ENCODE measurements at regions not wholly inside any gene's neighbourhood (a gene's known extent, or its start where the extent isn't known, plus 50 kb on each side); places are given as distances from the start of the nearest gene placed in this dataset.

- peak; percentile 18 for DNase-seq
- Histone ChIP-seq H3K4me3 (ENCODE audit: insufficient read depth, low read depth, low read length) (no peak overlapping the region), H3K27me3 (ENCODE audit: control insufficient read depth, insufficient read depth, low read length) (no peaks in the 10 kb centered on the region), H3K36me3 (replicated peaks; ENCODE audit: control insufficient read depth, insufficient read depth, low read length) (no peaks in the 10 kb centered on the region)
Measured at GRCh38 chr4:138724530-138724929, 291.1 kb upstream of the NOCT start.

DNA sequence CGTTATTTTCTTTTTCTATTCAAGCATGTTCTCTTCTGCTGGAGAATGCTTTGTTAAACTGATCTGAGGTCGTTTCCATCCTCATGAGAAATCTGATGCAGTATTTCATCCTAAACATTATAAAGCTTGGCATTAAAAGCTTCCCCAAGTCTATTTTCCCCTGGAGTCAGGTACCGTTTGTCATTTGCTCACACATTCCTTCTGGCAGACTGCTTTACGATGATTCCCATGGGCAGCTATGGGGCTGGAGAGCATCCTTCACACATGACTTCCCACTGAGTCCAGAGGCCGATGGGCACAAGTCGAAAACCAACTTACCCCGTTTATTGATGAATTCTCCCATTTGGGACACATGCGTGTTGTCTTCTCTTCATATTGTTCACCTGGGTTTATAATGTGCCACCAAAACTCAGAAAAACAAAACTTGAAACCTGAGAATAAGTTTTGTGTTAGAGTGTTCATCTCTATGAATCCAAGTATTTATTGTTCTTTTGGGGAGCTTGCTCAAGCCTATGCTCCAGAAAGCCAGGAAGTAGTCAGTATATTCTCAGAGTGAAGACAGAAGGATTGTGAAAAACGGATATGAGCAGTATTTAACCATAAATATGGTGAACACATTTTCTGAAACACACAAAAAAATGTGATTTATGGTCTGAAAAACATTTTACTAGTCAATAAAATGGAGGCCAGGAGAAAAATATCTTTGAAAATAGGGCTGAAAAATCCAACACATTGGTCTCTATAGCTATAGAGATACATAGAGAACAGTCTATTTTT lies 298.8 kb upstream of the NOCT start:
- Histone ChIP-seq H3K4me3 (ENCODE audit: insufficient read depth, low read depth, low read length) (no peak overlapping the region), H3K27me3 (ENCODE audit: control insufficient read depth, insufficient read depth, low read length) (no peaks in the 10 kb centered on the region), H3K36me3 (replicated peaks; ENCODE audit: control insufficient read depth, insufficient read depth, low read length) (no peaks in the 10 kb centered on the region)
- DNase-seq = no peak

- no peak for DNase-seq
- no peaks in the 10 kb centered on the region for H3K27me3 ChIP-seq (ENCODE audit: control insufficient read depth, insufficient read depth, low read length)
- H3K4me3 ChIP-seq (ENCODE audit: insufficient read depth, low read depth, low read length) = no peak overlapping the region
- no peaks in the 10 kb centered on the region for H3K36me3 ChIP-seq (replicated peaks; ENCODE audit: control insufficient read depth, insufficient read depth, low read length)
Measured at GRCh38 chr4:138710297-138710696, 305.3 kb upstream of the NOCT start.

GRCh38 chr4:138709859-138710258 lies 305.7 kb upstream of the NOCT start:
- Histone ChIP-seq H3K27me3 (ENCODE audit: control insufficient read depth, insufficient read depth, low read length) (no peaks in the 10 kb centered on the region), H3K4me3 (ENCODE audit: insufficient read depth, low read depth, low read length) (no peak overlapping the region), H3K36me3 (replicated peaks; ENCODE audit: control insufficient read depth, insufficient read depth, low read length) (no peaks in the 10 kb centered on the region)
- DNase-seq = no peak

GRCh38 chr4:138707746-138708677 lies 307.6 kb upstream of the NOCT start:
- no peak overlapping the region for H3K4me3 ChIP-seq (ENCODE audit: insufficient read depth, low read depth, low read length)
- H3K27me3 ChIP-seq (ENCODE audit: control insufficient read depth, insufficient read depth, low read length) = no peaks in the 10 kb centered on the region
- no peak for DNase-seq
- no peaks in the 10 kb centered on the region for H3K36me3 ChIP-seq (replicated peaks; ENCODE audit: control insufficient read depth, insufficient read depth, low read length)

- Histone ChIP-seq H3K36me3 (replicated peaks; ENCODE audit: control insufficient read depth, insufficient read depth, low read length) (no peaks in the 10 kb centered on the region), H3K27me3 (ENCODE audit: control insufficient read depth, insufficient read depth, low read length) (no peaks in the 10 kb centered on the region), H3K4me3 (ENCODE audit: insufficient read depth, low read depth, low read length) (no peak overlapping the region)
- no peak for DNase-seq
Measured at GRCh38 chr4:138706201-138706600, 309.4 kb upstream of the NOCT start.

- H3K27me3 ChIP-seq (ENCODE audit: control insufficient read depth, insufficient read depth, low read length) = no peaks in the 10 kb centered on the region
- no peaks in the 10 kb centered on the region for H3K36me3 ChIP-seq (replicated peaks; ENCODE audit: control insufficient read depth, insufficient read depth, low read length)
- no peak overlapping the region for H3K4me3 ChIP-seq (ENCODE audit: insufficient read depth, low read depth, low read length)
- DNase-seq = no peak
Measured at GRCh38 chr4:138702190-138702824, 313.3 kb upstream of the NOCT start.

GRCh38 chr4:138698641-138699040 lies 316.9 kb upstream of the NOCT start:
- no peaks in the 10 kb centered on the region for H3K27me3 ChIP-seq (ENCODE audit: control insufficient read depth, insufficient read depth, low read length)
- no peaks in the 10 kb centered on the region for H3K36me3 ChIP-seq (replicated peaks; ENCODE audit: control insufficient read depth, insufficient read depth, low read length)

GRCh38 chr4:138697851-138698250 lies 317.7 kb upstream of the NOCT start:
- Histone ChIP-seq H3K36me3 (replicated peaks; ENCODE audit: control insufficient read depth, insufficient read depth, low read length) (no peaks in the 10 kb centered on the region), H3K4me3 (ENCODE audit: insufficient read depth, low read depth, low read length) (no peak overlapping the region), H3K27me3 (ENCODE audit: control insufficient read depth, insufficient read depth, low read length) (no peaks in the 10 kb centered on the region)
- DNase-seq = no peak

More at GRCh38 chr4:138698641-138699040, 316.9 kb upstream of the NOCT start:
- no peak overlapping the region for H3K4me3 ChIP-seq (ENCODE audit: insufficient read depth, low read depth, low read length)
- no peak for DNase-seq

GRCh38 chr4:138696771-138697170 lies 318.8 kb upstream of the NOCT start:
- H3K27me3 ChIP-seq (ENCODE audit: control insufficient read depth, insufficient read depth, low read length) = no peaks in the 10 kb centered on the region
- no peaks in the 10 kb centered on the region for H3K36me3 ChIP-seq (replicated peaks; ENCODE audit: control insufficient read depth, insufficient read depth, low read length)
- H3K4me3 ChIP-seq (ENCODE audit: insufficient read depth, low read depth, low read length) = no peak overlapping the region
- no peak for DNase-seq

- DNase-seq = no peak
- no peaks in the 10 kb centered on the region for H3K27me3 ChIP-seq (ENCODE audit: control insufficient read depth, insufficient read depth, low read length)
- H3K4me3 ChIP-seq (ENCODE audit: insufficient read depth, low read depth, low read length) = no peak overlapping the region
- no peaks in the 10 kb centered on the region for H3K36me3 ChIP-seq (replicated peaks; ENCODE audit: control insufficient read depth, insufficient read depth, low read length)
Measured at GRCh38 chr4:138696058-138696457, 319.5 kb upstream of the NOCT start.

- DNase-seq = no peak
- no peaks in the 10 kb centered on the region for H3K27me3 ChIP-seq (ENCODE audit: control insufficient read depth, insufficient read depth, low read length)
- H3K4me3 ChIP-seq (ENCODE audit: insufficient read depth, low read depth, low read length) = no peak overlapping the region
- no peaks in the 10 kb centered on the region for H3K36me3 ChIP-seq (replicated peaks; ENCODE audit: control insufficient read depth, insufficient read depth, low read length)
Measured at GRCh38 chr4:138693526-138693925, 322.1 kb upstream of the NOCT start.

DNA sequence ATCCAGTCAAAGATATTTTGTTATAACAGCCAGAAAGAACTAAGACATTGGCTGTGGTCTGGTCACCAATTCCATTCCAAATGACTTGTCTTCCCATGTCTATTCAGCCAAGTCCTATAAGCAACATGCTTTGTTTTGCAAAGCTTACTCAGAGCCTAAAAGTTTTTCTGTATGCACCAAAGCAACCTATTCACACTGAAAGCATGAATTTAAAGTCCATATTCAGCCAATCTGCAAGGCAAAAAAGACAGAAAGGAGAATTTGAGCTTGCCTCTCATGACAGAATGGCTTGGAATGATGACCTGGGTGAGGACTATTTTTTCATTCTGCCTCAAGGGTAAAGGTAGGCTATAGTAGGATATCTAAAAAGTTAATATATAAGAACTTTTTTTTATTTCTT lies 323.2 kb upstream of the NOCT start:
- H3K27me3 ChIP-seq (ENCODE audit: control insufficient read depth, insufficient read depth, low read length) = no peaks in the 10 kb centered on the region

GRCh38 chr4:138689593-138689992 lies 326.0 kb upstream of the NOCT start:
- Histone ChIP-seq H3K27me3 (ENCODE audit: control insufficient read depth, insufficient read depth, low read length) (no peaks in the 10 kb centered on the region), H3K36me3 (replicated peaks; ENCODE audit: control insufficient read depth, insufficient read depth, low read length) (no peaks in the 10 kb centered on the region), H3K4me3 (ENCODE audit: insufficient read depth, low read depth, low read length) (no peak overlapping the region)
- DNase-seq = no peak

More for the DNA sequence above, 323.2 kb upstream of the NOCT start:
- no peak for DNase-seq
- Histone ChIP-seq H3K4me3 (ENCODE audit: insufficient read depth, low read depth, low read length) (no peak overlapping the region), H3K36me3 (replicated peaks; ENCODE audit: control insufficient read depth, insufficient read depth, low read length) (no peaks in the 10 kb centered on the region)
